H1 (cell line): ENCODE measurements at regions not wholly inside any gene's neighbourhood (a gene's known extent, or its start where the extent isn't known, plus 50 kb on each side); places are given as distances from the start of the nearest gene placed in this dataset.

Source experiments
- CTCF ChIA-PET: fragments of 300-600 bp; sonication (Branson Sonifier 250); formaldehyde crosslinking; loops from one replicate; lab custom pipeline; 2021; ENCODE audit not compliant: partially characterized antibody; lab: Charles Lee
- POLR2A ChIA-PET: fragments of 300-600 bp; sonication (Branson Sonifier 250); formaldehyde crosslinking; loops from one replicate; lab custom pipeline; 2021; ENCODE audit warnings: inconsistent platforms; ENCODE audit not compliant: partially characterized antibody; lab: Charles Lee
- DNase-seq, 2 experiments: peaks; one replicate each; pipeline versions ENCODE4 v3.0.0 to v3.0.0-alpha.2; 2010 to 2022; ENCODE audit warnings: low spot score in 2 of 2, low read depth in 1 of 2, mixed read lengths in 1 of 2
- FAIRE-seq: peaks from 2 replicates; lab custom pipeline; 2011; peaks lifted over from hg19 to GRCh38; lab: Jason Lieb, UNC
- H2AFZ ChIP-seq: 2 replicates; pipeline ENCODE4 v1.8.1; 2012; ENCODE audit warnings: low read length, inconsistent platforms
- H2AK5ac ChIP-seq: 2 replicates; pipeline ENCODE4 v1.6.1; 2013; ENCODE audit warnings: low read depth, low read length
- H2BK120ac ChIP-seq: replicated peaks from 2 replicates; pipeline ENCODE3; 2013; ENCODE audit warnings: low read depth, low read length, inconsistent platforms
- H2BK12ac ChIP-seq: 2 replicates; pipeline ENCODE4 v1.6.1; 2013; ENCODE audit warnings: low read depth, low read length
- H2BK15ac ChIP-seq: 2 replicates; pipeline ENCODE4 v1.6.1; 2013; ENCODE audit warnings: low read length
- H2BK20ac ChIP-seq: 2 replicates; pipeline ENCODE4 v1.6.1; 2013; ENCODE audit warnings: low read length
- H2BK5ac ChIP-seq: 2 replicates; pipeline ENCODE4 v1.6.1; 2013; ENCODE audit warnings: low read depth, low read length
- H3K14ac ChIP-seq: 2 replicates; pipeline ENCODE4 v1.6.1; 2013; ENCODE audit warnings: inconsistent platforms; ENCODE audit not compliant: insufficient read length
- H3K18ac ChIP-seq: 2 replicates; pipeline ENCODE4 v1.6.1; 2013; ENCODE audit warnings: low read length; ENCODE audit errors: extremely low read depth
- H3K23ac ChIP-seq: 2 replicates; pipeline ENCODE4 v1.6.1; 2013; ENCODE audit warnings: inconsistent platforms; ENCODE audit not compliant: insufficient read length
- H3K23me2 ChIP-seq: 2 replicates; pipeline ENCODE4 v1.6.1; 2013; ENCODE audit warnings: low read depth, low read length
- H3K27ac ChIP-seq: 2 replicates; pipeline ENCODE4 v1.6.1; 2011; ENCODE audit warnings: low read depth, low read length, inconsistent platforms
- H3K27me3 ChIP-seq, 4 experiments: replicated peaks in 1 of 4; 1 replicate in 1 of 4; 2 replicates in 3 of 4; pipeline versions ENCODE4 v1.6.1 to v1.8.1; 2011 to 2013; ENCODE audit warnings: low read length in 3 of 4, mild to moderate bottlenecking in 3 of 4, inconsistent platforms in 2 of 4, mixed read lengths in 2 of 4, moderate library complexity in 1 of 4; ENCODE audit not compliant: control insufficient read depth in 3 of 4, insufficient read depth in 3 of 4; ENCODE audit errors: extremely low read depth in 1 of 4
- H3K36me3 ChIP-seq, 4 experiments: 2 replicates each; pipeline versions ENCODE4 v1.6.1 to v1.8.1; 2011 to 2013; ENCODE audit warnings: mild to moderate bottlenecking in 4 of 4, low read length in 3 of 4, moderate library complexity in 2 of 4, control low read depth in 1 of 4, inconsistent platforms in 1 of 4; ENCODE audit not compliant: insufficient read depth in 4 of 4, control insufficient read depth in 2 of 4
- H3K4ac ChIP-seq: replicated peaks from 2 replicates; pipeline ENCODE3; 2013; ENCODE audit warnings: low read length, low read depth, mixed read lengths, inconsistent platforms; ENCODE audit not compliant: insufficient read length
- H3K4me1 ChIP-seq, 4 experiments: replicated peaks in 1 of 4; 1 replicate in 1 of 4; 2 replicates in 3 of 4; pipeline versions ENCODE4 v1.6.1 to v1.8.1; 2011 to 2013; ENCODE audit warnings: low read length in 3 of 4, inconsistent platforms in 2 of 4, mixed read lengths in 1 of 4; ENCODE audit not compliant: insufficient read depth in 4 of 4, control insufficient read depth in 3 of 4
- H3K4me2 ChIP-seq, 2 experiments: 2 replicates each; pipeline versions ENCODE4 v1.6.1 to v1.8.1; 2011 to 2013; ENCODE audit warnings: low read depth in 2 of 2, low read length in 2 of 2, control low read depth in 1 of 2, inconsistent platforms in 1 of 2, mild to moderate bottlenecking in 1 of 2; ENCODE audit not compliant: insufficient read depth in 1 of 2
- H3K4me3 ChIP-seq, 4 experiments: fragments of 200-600, 300-600 bp in 1 of 4; sonication (generic), shearing (Covaris generic), sonication (Bioruptor Twin) in 1 of 4; 2 replicates each; pipeline versions ENCODE4 v1.5.1 to v1.8.1; 2011 to 2016; ENCODE audit warnings: low read length in 4 of 4, low read depth in 3 of 4, control low read depth in 2 of 4, inconsistent platforms in 2 of 4, mild to moderate bottlenecking in 2 of 4, mixed read lengths in 1 of 4, moderate library complexity in 1 of 4; ENCODE audit not compliant: insufficient read depth in 2 of 4; ENCODE audit errors: extremely low read depth in 1 of 4
- H3K56ac ChIP-seq: replicated peaks from 2 replicates; pipeline ENCODE3; 2013; ENCODE audit warnings: low read depth, mild to moderate bottlenecking, mixed read lengths, low read length, inconsistent platforms; ENCODE audit not compliant: insufficient read length
- H3K79me1 ChIP-seq: 2 replicates; pipeline ENCODE4 v1.6.1; 2013; ENCODE audit warnings: low read depth, low read length, control low read depth
- H3K79me2 ChIP-seq, 2 experiments: 2 replicates each; pipeline versions ENCODE4 v1.6.1 to v1.8.1; 2012 to 2013; ENCODE audit warnings: low read length in 2 of 2, mild to moderate bottlenecking in 2 of 2, inconsistent platforms in 1 of 2; ENCODE audit not compliant: insufficient read depth in 2 of 2, control insufficient read depth in 1 of 2
- H3K9ac ChIP-seq, 4 experiments: replicated peaks in 1 of 4; 1 replicate in 1 of 4; 2 replicates in 3 of 4; pipeline versions ENCODE4 v1.6.1 to v1.8.1; 2011 to 2013; ENCODE audit warnings: low read depth in 3 of 4, low read length in 3 of 4, control low read depth in 2 of 4, mild to moderate bottlenecking in 2 of 4, moderate library complexity in 2 of 4, inconsistent platforms in 1 of 4; ENCODE audit errors: extremely low read depth in 1 of 4
- H3K9me3 ChIP-seq, 2 experiments: 2 replicates each; pipeline versions ENCODE4 v1.6.1 to v1.8.1; 2012 to 2013; ENCODE audit warnings: mild to moderate bottlenecking in 2 of 2, moderate library complexity in 2 of 2, control low read depth in 1 of 2, inconsistent platforms in 1 of 2, low read depth in 1 of 2, low read length in 1 of 2, mixed read lengths in 1 of 2; ENCODE audit not compliant: insufficient read depth in 2 of 2
- H4K20me1 ChIP-seq, 2 experiments: replicated peaks in 1 of 2; 2 replicates each; pipeline versions ENCODE3 to v1.8.1; 2011 to 2013; ENCODE audit warnings: inconsistent platforms in 2 of 2, low read length in 2 of 2, mild to moderate bottlenecking in 1 of 2; ENCODE audit not compliant: insufficient read depth in 2 of 2, control insufficient read depth in 1 of 2
- H4K5ac ChIP-seq: 2 replicates; pipeline ENCODE4 v1.6.1; 2013; ENCODE audit warnings: low read length, low read depth, mixed read lengths, inconsistent platforms; ENCODE audit not compliant: insufficient read length
- H4K8ac ChIP-seq: 2 replicates; pipeline ENCODE4 v1.8.0; 2013; ENCODE audit warnings: mild to moderate bottlenecking, moderate library complexity, low read length, inconsistent platforms; ENCODE audit not compliant: insufficient read depth; ENCODE audit errors: extremely low read depth
- H4K91ac ChIP-seq: replicated peaks from 2 replicates; pipeline ENCODE3; 2013; ENCODE audit warnings: low read length, mixed read lengths, inconsistent platforms; ENCODE audit not compliant: insufficient read length
- ASH2L ChIP-seq: fragments of 200-600, 300-600 bp; sonication (generic); IDR thresholded peaks from one replicate; pipeline ENCODE4 v1.7.1; 2017; ENCODE audit warnings: low read length
- BCL11A ChIP-seq, 2 experiments: IDR thresholded peaks; one replicate each; pipeline ENCODE4 v1.6.1; 2011; ENCODE audit warnings: low read depth in 2 of 2, low read length in 2 of 2, mild to moderate bottlenecking in 2 of 2
- EGR1 ChIP-seq: IDR thresholded peaks from 2 replicates; pipeline ENCODE4 v1.6.1; 2011; ENCODE audit warnings: low read depth, low read length, borderline replicate concordance
- HDAC2 ChIP-seq, 2 experiments: fragments of 300-600 bp in 1 of 2; sonication (generic) in 1 of 2; IDR thresholded peaks; 2 replicates each; pipeline ENCODE4 v1.6.1; 2011 to 2012; ENCODE audit warnings: low read depth in 2 of 2, low read length in 2 of 2, mild to moderate bottlenecking in 2 of 2, moderate library complexity in 2 of 2, borderline replicate concordance in 1 of 2, inconsistent platforms in 1 of 2
- KDM4A ChIP-seq: IDR thresholded peaks from one replicate; pipeline ENCODE4 v1.7.1; 2012; ENCODE audit warnings: low read depth, mild to moderate bottlenecking, moderate library complexity, low read length, inconsistent platforms; ENCODE audit not compliant: severe bottlenecking
- SP4 ChIP-seq: IDR thresholded peaks from 2 replicates; pipeline ENCODE4 v1.6.1; 2012; ENCODE audit warnings: low read length, inconsistent platforms
- WGBS, 2 experiments: shearing (Covaris generic) in 1 of 2; methylation state at CpG; one replicate each; pipeline versions ENCODE4 v1.1.6 to v1.1.7; 2013 to 2015; ENCODE audit warnings: low lambda C conversion rate in 2 of 2, mixed read lengths in 2 of 2, inconsistent platforms in 1 of 2, low coverage in 1 of 2, missing lambda C conversion rate in 1 of 2; ENCODE audit not compliant: insufficient replicate concordance in 2 of 2, insufficient coverage in 1 of 2, insufficient read length in 1 of 2; ENCODE audit errors: extremely low coverage in 1 of 2, missing lambda C conversion rate in 1 of 2; 5-methylcytosine and 5-hydroxymethylcytosine counted together

- H4K8ac ChIP-seq = no peak overlapping the region
- 88% methylated on average over 3 of the region's 3 CpGs; no CpG with 5 or more reads in 1 of the 2 experiments for WGBS, 2 experiments
- DNase-seq (no peak), FAIRE-seq (no peak)
- H3K27ac ChIP-seq = no peak overlapping the region
- H3K23ac ChIP-seq = peak overlapping the region; percentile 96
- no peak overlapping the region for H3K14ac ChIP-seq
- no peak overlapping the region for H4K91ac ChIP-seq
- H2BK20ac ChIP-seq = peak overlapping the region; percentile 87; the same call in 1 of the 2 replicates
- peak overlapping the region; percentile 63; the same call in 1 of the 2 replicates for H2BK12ac ChIP-seq
- no peak overlapping the region; the same call in none of the 2 replicates for H2BK5ac ChIP-seq
- no peaks in the 10 kb centered on the region for H3K36me3 ChIP-seq
- H2AFZ ChIP-seq = no peak overlapping the region
- H3K9me3 ChIP-seq = peaks cover 0 to 7% of the 10 kb centered on the region in 2 experiments; a peak in 1 of 4 replicates
- ChIA-PET CTCF (interaction anchor here (0.5 to 2.7 kb wide), 2 partner anchors 13 to 116 kb away, joined by 3 to 13 read pairs; no protein-coding TSS in a partner anchor), POLR2A (no interaction called here)
- H3K56ac ChIP-seq = peak overlapping the region; percentile 99
- H4K20me1 ChIP-seq = peaks cover 0 to 8% of the 10 kb centered on the region in 2 experiments
- H2BK120ac ChIP-seq = no peak overlapping the region
- peaks cover 2% of the 10 kb centered on the region; the same call in 1 of the 2 replicates for H3K79me1 ChIP-seq
- H2AK5ac ChIP-seq = peak overlapping the region; percentile 96
- no peak overlapping the region for H4K5ac ChIP-seq
- H3K79me2 ChIP-seq = peaks cover 0 to 9% of the 10 kb centered on the region in 2 experiments; a peak in 1 of 4 replicates
- no peak overlapping the region for H3K4me3 ChIP-seq
- peak overlapping the region; percentile 87 for H3K4ac ChIP-seq
- H3K23me2 ChIP-seq = peaks cover 11% of the 10 kb centered on the region; the same call in 1 of the 2 replicates
- no peaks in the 10 kb centered on the region for H3K27me3 ChIP-seq
- no peaks in the 10 kb centered on the region for H3K4me1 ChIP-seq
- H3K18ac ChIP-seq = no peak overlapping the region
- H3K9ac ChIP-seq = peak overlapping the region in 1 of 4 experiments; percentile 40; a peak in 1 of 7 replicates
- no peak for TF ChIP-seq EGR1
- no peak for TF ChIP-seq KDM4A
- TF ChIP-seq SP4 = no peak
- TF ChIP-seq BCL11A (IDR thresholded peaks at IDR 0.05; ENCODE audit: low read depth in 2 of 2, low read length in 2 of 2) = no peak
- no peak for TF ChIP-seq ASH2L
- no peak for TF ChIP-seq HDAC2 (IDR thresholded peaks at IDR 0.05; ENCODE audit: borderline replicate concordance in 1 of 2, low read depth in 2 of 2, low read length in 2 of 2)
- H2BK15ac ChIP-seq = peak overlapping the region; percentile 67; the same call in 1 of the 2 replicates
- no peak overlapping the region for H3K4me2 ChIP-seq
These were observed 102.4 kb upstream of the CD93 start for GRCh38 chr20:23188377-23189169.
